ENCODE measurements at regions not wholly inside any gene's neighbourhood (a gene's known extent, or its start where the extent isn't known, plus 50 kb on each side); places are given as distances from the start of the nearest gene placed in this dataset.

DNA sequence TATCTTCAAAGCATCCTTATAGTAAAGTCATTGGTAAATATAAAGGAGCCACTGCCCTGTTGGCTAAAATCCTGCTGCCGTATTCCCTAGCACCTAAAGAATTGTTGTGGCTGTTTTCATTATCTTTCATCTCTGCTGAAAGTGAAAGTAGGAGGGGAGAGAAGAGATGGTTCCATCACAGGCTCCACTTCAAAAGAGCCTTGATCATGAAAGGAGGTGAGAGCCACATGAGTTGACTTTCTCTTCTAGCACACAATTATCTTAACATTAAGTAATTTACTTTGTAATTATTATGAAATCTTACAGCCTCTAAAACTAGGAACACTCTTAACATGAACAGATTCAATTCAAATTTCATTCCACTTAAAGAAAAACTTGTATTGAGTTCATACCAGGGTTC, 1050.9 kb upstream of the LRRTM1 start:
- no peak for DNase-seq (ENCODE audit: low spot score)
- intact Hi-C loops (cut with DNase I), result no loop called here

DNA sequence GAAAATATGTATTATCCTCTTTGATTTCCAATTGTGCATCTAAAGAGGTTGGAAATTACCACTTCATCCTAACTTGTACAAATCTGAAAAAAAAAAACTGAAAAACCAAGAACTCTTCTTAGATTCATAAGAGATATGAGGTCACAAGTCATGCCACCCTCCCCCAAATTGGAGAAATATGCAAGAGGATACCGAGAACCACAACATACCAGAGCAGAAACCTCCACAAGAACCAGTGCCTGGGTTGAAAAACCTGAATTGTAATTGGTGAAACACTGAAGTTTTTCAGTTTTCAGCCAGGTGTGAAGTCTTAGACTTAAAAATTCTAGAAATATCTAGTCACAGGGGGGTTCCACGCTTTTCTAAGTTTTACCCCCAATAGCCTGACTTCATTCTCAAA, 1029.5 kb upstream of the LRRTM1 start:
- no peak for DNase-seq (ENCODE audit: low spot score)
- intact Hi-C loops (cut with DNase I), result no loop called here

DNA sequence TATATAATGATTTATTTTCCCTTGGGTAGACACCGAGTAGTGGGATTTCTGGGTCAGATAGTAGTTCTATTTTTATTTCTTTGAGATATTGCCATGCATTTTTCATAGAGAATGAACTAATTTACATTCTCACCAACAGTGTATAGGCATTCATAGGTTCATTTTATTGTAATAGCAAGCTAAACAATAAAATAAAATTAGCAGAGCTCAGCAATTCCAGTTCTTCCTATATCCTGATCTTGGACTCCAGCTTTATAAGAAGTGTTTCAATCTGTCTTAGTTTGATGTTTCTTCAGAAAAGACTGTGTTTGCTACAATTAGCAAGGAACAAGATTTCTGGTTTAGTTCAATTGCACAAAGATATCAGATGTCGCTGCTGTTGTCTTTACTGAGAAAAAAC, 1024.4 kb upstream of the LRRTM1 start:
- no peak for DNase-seq (ENCODE audit: low spot score)
- intact Hi-C loops (cut with DNase I), result no loop called here

DNA sequence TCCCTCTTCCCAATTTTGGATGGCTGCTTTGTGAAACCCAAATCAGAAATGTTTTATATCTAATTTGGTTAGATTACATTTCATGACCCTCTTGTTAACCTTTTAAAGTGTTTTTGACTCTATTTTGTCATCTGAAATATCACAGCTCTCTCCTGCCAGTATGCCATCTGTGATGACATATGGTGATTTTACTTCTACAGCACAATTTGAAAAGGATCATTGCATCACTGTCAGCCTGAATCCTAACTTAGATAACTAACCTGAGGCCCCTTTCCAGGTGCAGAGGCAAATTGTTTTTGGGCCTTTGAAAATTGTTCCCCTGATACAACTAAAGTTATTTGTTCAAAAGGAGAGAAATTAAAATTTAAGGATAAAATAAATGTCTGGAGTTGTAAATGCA, 1023.4 kb upstream of the LRRTM1 start:
- DNase-seq (ENCODE audit: low spot score), result no peak
- intact Hi-C loops (cut with DNase I), result no loop called here

DNA sequence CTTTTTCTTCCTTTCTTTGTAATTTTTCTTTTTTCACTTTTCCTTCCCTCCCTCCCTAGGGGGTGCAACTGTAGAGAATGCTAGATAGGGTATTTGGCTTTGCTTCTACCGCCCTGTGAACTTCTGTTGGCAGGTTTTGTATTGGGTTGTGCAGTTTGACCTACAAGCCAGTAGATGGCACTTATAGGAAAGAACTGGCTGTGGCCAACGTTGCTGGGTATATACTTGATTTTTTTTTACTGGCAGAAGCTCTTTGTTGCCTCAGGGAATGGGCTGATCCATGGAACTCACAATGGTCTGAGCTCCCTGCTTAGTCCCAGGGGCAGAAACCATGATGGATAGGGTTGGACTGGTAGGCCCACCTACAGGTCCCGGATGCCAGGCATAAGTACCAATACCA, 1019.5 kb upstream of the LRRTM1 start:
- DNase-seq (ENCODE audit: low spot score), result no peak
- intact Hi-C loops (cut with DNase I), result no loop called here

DNA sequence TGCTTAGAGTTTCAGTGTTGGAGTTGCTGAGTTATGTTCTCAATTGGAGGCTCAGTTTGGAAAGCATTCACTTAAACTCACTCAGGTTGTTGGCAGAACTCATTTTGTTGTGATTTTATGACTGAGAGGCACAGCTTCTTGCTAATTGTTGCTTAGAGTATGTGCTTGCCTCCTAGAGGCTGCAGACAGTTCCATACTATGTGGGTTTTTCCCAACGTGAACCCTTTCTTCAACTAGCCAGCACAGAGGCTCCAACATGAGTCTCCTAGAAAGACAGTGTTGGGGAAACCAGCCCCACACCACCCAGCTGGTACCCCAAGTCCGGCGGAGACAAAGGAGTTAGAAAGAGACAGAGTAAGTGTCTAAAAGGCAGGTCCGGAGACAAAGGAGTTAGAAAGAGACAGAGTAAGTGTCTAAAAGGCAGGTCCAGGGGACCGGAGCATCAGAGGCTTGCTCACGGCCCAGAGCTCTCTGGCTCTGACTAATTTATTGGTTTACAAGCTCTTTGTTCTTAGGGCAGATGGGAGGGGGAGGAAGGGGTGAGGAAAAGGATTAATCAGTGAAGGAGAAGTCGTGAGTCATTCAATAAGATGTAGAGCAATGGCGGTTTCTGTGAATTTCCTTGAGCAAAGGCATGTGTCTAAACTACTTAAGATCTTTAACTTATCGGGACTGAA, 999.7 kb upstream of the LRRTM1 start:
- no peak for DNase-seq (ENCODE audit: low spot score)
- intact Hi-C loops (cut with DNase I), result no loop called here

DNA sequence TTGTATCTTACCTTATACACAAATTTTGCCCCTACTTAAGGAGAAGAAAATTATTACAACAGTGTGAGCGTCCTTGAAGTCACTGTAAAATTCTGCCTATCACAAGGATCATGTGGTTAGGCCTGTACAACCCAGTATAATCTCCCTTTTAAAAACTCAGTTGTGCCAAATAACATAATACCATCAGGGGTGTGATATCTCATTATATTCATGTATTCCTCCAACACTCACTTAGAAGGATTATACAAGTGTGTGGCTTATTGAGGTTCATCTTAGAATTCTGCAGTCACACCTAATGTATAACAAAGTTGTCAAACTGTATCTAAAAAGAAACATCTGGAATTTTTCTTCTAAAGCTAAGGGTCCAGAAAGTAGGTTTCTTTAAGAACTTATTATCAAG, 998.8 kb upstream of the LRRTM1 start:
- intact Hi-C loops (cut with DNase I), result no loop called here
- DNase-seq (ENCODE audit: low spot score), result no peak

DNA sequence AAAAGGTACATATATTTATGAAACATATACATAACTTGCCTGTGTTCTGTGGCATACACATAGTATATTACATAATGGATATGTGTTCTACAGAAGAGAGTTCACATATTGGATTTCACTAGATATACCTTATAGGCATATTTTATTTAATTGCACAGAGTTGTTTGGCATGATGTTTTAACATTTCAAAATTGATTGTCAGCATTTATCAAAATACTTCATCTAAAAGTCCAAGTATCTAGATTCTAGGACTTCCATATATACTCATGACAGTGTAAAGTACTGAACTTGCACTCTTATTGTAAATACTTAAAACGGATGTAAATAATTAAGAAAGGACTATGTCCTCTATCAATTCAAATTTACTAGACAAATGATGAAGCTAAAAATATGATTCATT, 995.3 kb upstream of the LRRTM1 start:
- intact Hi-C loops (cut with DNase I), result no loop called here
- no peak for DNase-seq (ENCODE audit: low spot score)

DNA sequence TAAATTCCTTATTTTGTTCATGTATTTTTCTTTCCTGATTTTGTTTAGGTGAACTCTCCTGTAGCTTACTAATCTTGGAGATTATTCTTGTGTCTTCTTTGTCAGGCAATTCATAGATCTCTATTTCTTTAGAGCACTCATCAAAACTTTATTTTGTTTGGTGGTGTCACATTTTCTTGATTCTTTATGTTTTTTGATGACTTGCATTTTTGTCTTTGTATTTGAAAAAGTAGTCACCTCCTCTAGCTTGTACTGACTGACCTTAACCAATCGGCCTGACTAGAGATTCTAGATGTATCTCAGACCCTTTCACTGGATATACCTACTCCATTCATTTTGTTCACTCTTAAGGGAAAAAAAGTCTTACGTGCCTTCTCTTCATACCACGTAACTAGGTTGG, 986.3 kb upstream of the LRRTM1 start:
- intact Hi-C loops (cut with DNase I), result no loop called here
- DNase-seq (ENCODE audit: low spot score), result no peak

DNA sequence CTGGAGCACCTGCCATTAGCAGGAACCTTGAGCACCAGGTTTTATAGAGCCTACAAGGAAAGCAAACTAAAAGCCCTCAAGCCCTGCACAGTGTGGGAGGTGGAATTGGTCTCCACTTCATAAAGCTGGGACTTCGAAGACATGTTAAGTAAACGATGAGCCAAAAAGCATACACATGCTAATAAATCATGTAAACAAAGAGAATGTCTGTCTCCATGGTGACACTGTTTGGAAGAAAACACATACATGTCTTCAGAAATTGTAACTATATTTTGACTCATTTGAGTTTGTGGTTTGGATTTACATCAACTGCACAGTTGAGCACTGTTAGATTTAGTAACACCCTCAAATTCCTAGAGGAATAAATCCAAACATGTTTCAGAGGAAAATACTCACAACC, 978.5 kb upstream of the LRRTM1 start:
- DNase-seq (ENCODE audit: low spot score), result no peak
- intact Hi-C loops (cut with DNase I), result no loop called here

DNA sequence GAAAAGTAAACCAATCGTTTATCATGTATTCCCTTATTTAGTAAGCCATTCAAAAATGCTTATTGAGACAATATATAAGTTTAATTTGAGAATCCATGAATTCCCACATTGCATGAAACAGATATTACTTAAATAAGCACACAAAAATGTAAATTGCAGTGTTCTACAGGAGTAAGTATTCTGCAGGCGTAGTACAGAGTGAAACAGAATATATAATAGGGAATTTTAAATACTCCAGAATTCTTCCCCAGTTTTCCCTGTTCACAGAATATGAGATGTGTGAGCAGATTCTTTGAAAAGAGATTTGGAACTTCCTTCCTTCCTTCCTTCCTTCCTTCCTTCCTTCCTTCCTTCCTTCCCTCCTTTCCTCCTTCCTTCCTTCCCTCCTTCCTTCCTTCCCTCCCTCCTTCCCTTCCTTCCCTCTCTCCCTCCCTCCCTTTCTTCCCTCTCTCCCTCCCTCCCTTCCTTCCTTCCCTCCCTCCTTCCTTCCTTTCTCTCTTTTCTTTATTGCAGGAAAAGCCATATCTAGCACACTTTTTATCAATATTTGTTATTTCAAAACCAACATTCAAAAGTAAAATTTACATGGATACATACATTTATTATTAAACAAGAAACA, 977.7 kb upstream of the LRRTM1 start:
- no peak for DNase-seq (ENCODE audit: low spot score)
- intact Hi-C loops (cut with DNase I), result no loop called here

DNA sequence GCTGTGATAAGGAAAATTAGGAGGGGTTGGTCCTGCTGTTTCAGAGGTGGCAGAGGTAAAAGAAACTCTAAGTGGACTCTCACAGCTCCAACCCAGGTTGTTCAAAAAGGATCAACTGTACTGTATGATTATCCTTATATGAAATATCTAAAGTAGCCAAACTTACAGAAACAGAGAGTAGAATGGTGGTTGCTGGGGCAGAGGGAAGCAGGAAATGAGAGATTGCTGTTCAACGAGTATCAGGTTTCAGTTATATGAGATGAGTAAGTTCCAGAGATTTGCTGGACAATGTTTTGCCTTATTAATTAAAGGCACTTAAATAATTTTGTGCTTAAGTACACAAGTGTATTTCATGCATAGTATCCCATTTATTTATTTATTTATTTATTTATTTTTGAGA, 972.0 kb upstream of the LRRTM1 start:
- intact Hi-C loops (cut with DNase I), result no loop called here
- no peak for DNase-seq (ENCODE audit: low spot score)

DNA sequence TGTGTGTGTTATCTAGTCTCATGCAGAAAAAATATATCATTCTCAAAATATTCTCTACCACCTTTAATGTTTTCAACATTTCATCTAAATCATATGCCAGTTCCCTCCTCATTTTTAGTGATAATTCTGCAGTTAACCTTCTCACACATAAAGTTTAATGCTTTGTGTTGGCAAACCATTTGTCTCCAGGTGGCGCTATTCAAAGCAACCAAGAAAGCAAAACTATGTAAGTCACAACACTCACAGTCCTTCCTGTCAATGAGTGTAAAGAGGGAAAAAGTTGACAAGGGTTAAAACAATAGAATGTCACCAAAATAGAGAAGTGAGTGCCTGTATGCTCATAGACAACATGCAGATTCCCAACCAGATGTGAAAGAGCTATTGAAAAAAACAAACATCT, 961.6 kb upstream of the LRRTM1 start:
- intact Hi-C loops (cut with DNase I), result no loop called here
- no peak for DNase-seq (ENCODE audit: low spot score)

DNA sequence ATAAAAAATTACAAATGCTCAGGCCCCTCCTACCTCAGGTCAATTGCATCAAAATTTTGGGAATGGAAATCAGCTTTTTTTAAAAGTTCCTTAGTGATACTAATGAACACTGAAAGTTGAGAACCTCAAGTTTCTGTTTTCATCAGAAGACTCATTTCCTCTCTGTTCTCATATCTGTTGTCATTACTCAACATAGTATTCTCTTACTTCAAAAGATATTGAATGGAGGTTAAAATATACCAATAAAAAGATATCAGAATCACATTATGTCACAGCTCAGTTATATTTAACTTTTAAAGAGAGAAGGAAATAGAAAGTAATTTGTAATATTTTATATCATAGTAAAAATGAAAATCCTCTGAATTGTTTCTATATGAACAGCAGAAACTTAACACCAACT, 959.4 kb upstream of the LRRTM1 start:
- intact Hi-C loops (cut with DNase I), result no loop called here

DNA sequence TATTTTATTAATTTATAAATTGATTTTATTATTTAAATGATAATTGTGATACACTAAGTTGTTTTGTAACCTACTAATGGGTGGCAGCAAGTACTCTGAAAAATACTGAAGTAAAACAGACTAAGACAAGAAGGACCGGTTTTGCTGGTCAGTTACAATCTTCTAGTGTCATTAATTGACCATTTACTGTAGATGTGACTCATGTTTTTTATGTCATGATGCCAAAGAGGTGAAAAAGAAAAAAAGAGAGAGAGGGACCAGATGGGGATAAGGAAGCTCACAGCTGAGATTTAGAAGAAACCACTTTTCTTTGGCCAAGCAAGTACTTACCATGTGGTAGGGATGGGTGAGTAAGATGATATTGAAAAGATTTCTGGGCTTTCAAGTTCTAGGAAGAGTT, 955.8 kb upstream of the LRRTM1 start:
- intact Hi-C loops (cut with DNase I), result no loop called here
- DNase-seq (ENCODE audit: low spot score), result no peak

More for the DNA sequence above, 959.4 kb upstream of the LRRTM1 start:
- no peak for DNase-seq (ENCODE audit: low spot score)

DNA sequence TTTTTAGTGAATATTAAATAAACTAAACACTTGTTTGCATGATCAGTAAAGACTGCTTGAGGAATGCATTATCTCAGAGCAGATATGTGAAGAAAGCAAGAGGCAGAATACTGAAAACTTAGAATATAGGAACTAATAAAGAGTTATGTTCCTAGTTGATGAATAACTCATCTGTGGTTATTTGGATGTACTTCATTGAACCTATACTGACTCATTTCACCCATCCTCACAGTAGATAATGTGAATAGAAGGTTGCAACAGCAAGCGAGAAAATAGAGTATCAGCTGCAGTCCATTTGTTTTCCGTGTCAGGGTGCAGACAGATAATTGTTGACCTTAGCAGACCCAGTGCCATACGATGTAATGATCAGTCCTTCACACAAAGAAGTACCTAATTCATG, 945.7 kb upstream of the LRRTM1 start:
- intact Hi-C loops (cut with DNase I), result loop anchor here in 1 of 2 donors (2.0 kb wide), 1 partner anchor 71 kb away; no protein-coding TSS in a partner anchor
- DNase-seq (ENCODE audit: low spot score), result no peak

DNA sequence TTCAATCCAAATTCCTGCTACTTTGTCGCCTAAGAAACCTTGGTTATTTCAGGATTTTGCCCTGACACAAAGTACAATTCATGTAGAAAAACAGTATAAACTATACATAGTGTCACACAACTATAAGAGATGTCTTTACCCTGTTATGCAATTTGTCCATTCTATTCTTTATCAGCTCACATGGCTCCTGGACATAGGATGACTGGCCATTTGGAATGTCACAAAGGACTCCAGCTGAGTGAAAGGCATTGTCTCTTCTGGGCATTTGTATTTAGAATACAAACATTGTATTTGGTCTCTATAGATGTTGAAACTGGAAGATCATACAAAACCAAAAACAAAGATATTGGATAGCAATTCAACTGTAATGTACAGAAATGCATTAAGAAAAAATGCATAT, 944.6 kb upstream of the LRRTM1 start:
- no peak for DNase-seq (ENCODE audit: low spot score)

DNA sequence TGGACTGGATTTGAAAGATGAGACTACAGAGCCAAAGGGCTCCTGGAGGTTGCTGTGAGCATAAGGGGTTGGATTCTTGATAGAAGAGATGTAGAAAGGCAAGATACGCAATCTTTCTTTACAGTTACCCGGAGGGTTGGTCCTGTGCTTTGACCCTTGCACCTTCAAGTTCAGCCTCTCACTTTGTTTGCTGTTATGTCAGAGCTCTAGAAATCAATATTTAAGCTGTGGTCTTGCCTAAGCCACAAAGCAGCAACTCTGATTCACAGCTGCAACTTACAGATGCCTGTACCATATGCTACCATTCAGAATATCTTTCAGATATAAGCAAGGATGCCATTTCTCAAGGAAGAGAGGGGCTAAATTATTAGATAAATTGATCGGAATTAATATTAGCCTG, 943.1 kb upstream of the LRRTM1 start:
- intact Hi-C loops (cut with DNase I), result no loop called here

More for the DNA sequence above, 944.6 kb upstream of the LRRTM1 start:
- intact Hi-C loops (cut with DNase I), result no loop called here

DNA sequence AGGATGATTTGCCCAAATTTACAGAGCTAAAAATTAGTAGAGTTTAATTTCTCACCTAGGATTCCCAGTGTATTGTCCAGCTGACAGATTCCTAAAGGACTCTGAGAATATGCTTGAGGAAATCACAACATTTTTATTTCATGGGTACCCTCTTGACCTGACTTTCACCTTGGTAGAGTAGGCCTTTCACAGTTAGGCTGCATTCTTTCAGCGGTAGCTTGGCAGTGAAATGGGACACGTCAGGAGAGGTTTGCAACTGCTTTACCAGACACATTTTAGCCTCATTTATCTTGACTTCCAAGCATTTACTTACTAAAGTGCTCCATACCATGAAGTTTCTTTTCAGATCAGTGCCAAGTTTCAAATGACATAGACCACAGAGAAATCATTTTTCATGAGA, 937.9 kb upstream of the LRRTM1 start:
- DNase-seq (ENCODE audit: low spot score), result no peak
- intact Hi-C loops (cut with DNase I), result no loop called here

More for the DNA sequence above, 943.1 kb upstream of the LRRTM1 start:
- DNase-seq (ENCODE audit: low spot score), result no peak

DNA sequence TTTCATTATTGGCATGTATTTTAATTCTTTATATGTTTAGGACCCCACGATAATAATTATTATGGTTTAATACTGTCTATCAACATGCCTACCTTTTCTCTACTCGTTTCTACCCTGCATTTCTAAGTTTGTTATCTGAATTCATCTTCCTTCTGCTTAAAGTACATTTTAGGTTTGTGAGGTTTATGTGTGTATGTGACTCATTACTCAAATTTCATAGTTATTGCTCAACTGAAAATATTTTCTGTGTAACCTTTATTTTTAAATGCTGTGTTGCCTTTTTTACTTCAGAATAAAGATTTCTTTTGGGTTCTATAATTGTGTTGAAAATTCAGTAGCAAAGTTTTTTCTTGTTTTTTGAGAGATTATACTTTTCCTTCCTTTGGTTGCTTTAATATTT, 933.9 kb upstream of the LRRTM1 start:
- intact Hi-C loops (cut with DNase I), result no loop called here

DNA sequence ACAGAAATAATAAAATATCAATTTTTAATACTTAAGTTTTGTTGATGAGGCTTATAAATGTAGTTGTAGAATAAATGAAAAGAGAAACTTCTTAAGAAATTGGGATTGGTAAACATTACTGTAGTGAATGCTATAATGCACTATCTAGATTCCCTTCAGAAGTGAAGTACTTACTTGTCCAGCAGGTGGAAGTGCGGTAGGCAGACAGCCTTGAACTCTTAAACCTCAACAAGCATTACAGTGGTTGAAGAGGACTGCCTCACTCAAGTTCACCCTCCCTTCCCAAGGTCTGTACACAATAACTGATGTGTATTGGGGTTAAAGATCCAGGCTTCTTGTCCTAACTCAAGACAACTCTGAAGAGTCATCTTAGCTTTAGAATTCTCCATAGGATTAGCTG, 931.0 kb upstream of the LRRTM1 start:
- no peak for DNase-seq (ENCODE audit: low spot score)
- intact Hi-C loops (cut with DNase I), result no loop called here

More for the DNA sequence above, 933.9 kb upstream of the LRRTM1 start:
- no peak for DNase-seq (ENCODE audit: low spot score)
